Esophagus mucosa (tissue), 1 donor: ENCODE measurements at regions not wholly inside any gene's neighbourhood (a gene's known extent, or its start where the extent isn't known, plus 50 kb on each side); places are given as distances from the start of the nearest gene placed in this dataset.
"Not testable (repeated sequence)": the region's sequence is repeated elsewhere in the genome, so short reads cannot be mapped to it uniquely, and the experiment has no call there.

ENCODE experiments used
- ATAC-seq: fragments of 200-7000 bp; cut with Tn5 transposase; one replicate; pipeline ENCODE4 v1.9.1; 2020
- donor health status: DM: yes; HTN: yes; CAD: no.

GRCh38 chr5:130462516-130462915 lies 558.3 kb downstream of the CHSY3 start:
- ATAC-seq, result no peak

- no peak for ATAC-seq
Measured at GRCh38 chr5:130455175-130455574, 550.9 kb downstream of the CHSY3 start.

- ATAC-seq, result no peak
Measured at GRCh38 chr5:130452744-130453143, 548.5 kb downstream of the CHSY3 start.

- no peak for ATAC-seq
Measured at GRCh38 chr5:130436430-130436829, 532.2 kb downstream of the CHSY3 start.

GRCh38 chr5:130427222-130427955 lies 523.1 kb downstream of the CHSY3 start:
- no peak for ATAC-seq

GRCh38 chr5:130425424-130425823 lies 521.2 kb downstream of the CHSY3 start:
- ATAC-seq, result no peak

GRCh38 chr5:130424341-130424740 lies 520.1 kb downstream of the CHSY3 start:
- ATAC-seq, result no peak

GRCh38 chr5:130402906-130403305 lies 498.6 kb downstream of the CHSY3 start:
- no peak for ATAC-seq

- ATAC-seq, result no peak
Measured at GRCh38 chr5:130400091-130400490, 495.8 kb downstream of the CHSY3 start.

GRCh38 chr5:130398825-130399224 lies 494.6 kb downstream of the CHSY3 start:
- ATAC-seq, result no peak

GRCh38 chr5:130397727-130398126 lies 493.5 kb downstream of the CHSY3 start:
- not testable (repeated sequence) for ATAC-seq

- no peak for ATAC-seq
Measured at GRCh38 chr5:130397132-130397531, 492.9 kb downstream of the CHSY3 start.

GRCh38 chr5:130391727-130392264 lies 487.5 kb downstream of the CHSY3 start:
- not testable (repeated sequence) for ATAC-seq

GRCh38 chr5:130386155-130386554 lies 481.9 kb downstream of the CHSY3 start:
- ATAC-seq, result no peak

GRCh38 chr5:130385656-130386055 lies 481.4 kb downstream of the CHSY3 start:
- no peak for ATAC-seq

- no peak for ATAC-seq
Measured at GRCh38 chr5:130365956-130366355, 461.7 kb downstream of the CHSY3 start.

- no peak for ATAC-seq
Measured at GRCh38 chr5:130350131-130350530, 445.9 kb downstream of the CHSY3 start.

- ATAC-seq, result no peak
Measured at GRCh38 chr5:130337179-130337888, 433.1 kb downstream of the CHSY3 start.

GRCh38 chr5:130335117-130335516 lies 430.9 kb downstream of the CHSY3 start:
- no peak for ATAC-seq

GRCh38 chr5:130333089-130333488 lies 428.8 kb downstream of the CHSY3 start:
- ATAC-seq, result no peak

- ATAC-seq, result no peak
Measured at GRCh38 chr5:130331332-130331731, 427.1 kb downstream of the CHSY3 start.

- no peak for ATAC-seq
Measured at GRCh38 chr5:130324953-130325671, 420.8 kb downstream of the CHSY3 start.

GRCh38 chr5:130323804-130324454 lies 419.7 kb downstream of the CHSY3 start:
- ATAC-seq, result no peak
